ENCODE measurements at regions not wholly inside any gene's neighbourhood (a gene's known extent, or its start where the extent isn't known, plus 50 kb on each side); places are given as distances from the start of the nearest gene placed in this dataset.

- no peak overlapping the region for H3K4me3 ChIP-seq (ENCODE audit: low read depth in 2 of 2, low read length in 2 of 2)
- ChIA-PET CTCF (no interaction called here), POLR2A (interaction anchor here (0.6 to 0.7 kb wide), 2 partner anchors 71 to 246 kb away, joined by 3 read pairs; no protein-coding TSS in a partner anchor)
- no peak for TF ChIP-seq TCF7L2 (IDR thresholded peaks at IDR 0.05; ENCODE audit: low read depth, low read length)
- TF ChIP-seq REST (IDR thresholded peaks at IDR 0.05; ENCODE audit: insufficient read depth in 1 of 2, low read depth in 2 of 2, low read length in 1 of 2): no peak
- no peak for TF ChIP-seq POLR2AphosphoS5 (IDR thresholded peaks at IDR 0.05; ENCODE audit: low read depth, low read length)
- no peak for TF ChIP-seq CTCF (IDR thresholded peaks at IDR 0.05)
- no peak for TF ChIP-seq SIN3A (IDR thresholded peaks at IDR 0.05; ENCODE audit: borderline replicate concordance, insufficient read depth, low read depth, low read length)
- ATAC-seq: no peak
- intact Hi-C loops (cut with micrococcal nuclease; ENCODE audit: unreplicated experiment): no loop called here
- in situ Hi-C loops (cut with HindIII; ENCODE audit: low pct_unique_long_range_greater_than_20kb, low sequenced_read_pairs): no loop called here
- BruUV-seq (replicated peaks): no TSS peak
- no peaks in the 10 kb centered on the region for H3K36me3 ChIP-seq (ENCODE audit: control insufficient read depth, insufficient read depth, low read length)
- no peaks in the 10 kb centered on the region for H3K9me3 ChIP-seq (ENCODE audit: control insufficient read depth, insufficient read depth, low read depth, low read length)
- no peaks in the 10 kb centered on the region for H3K27me3 ChIP-seq (ENCODE audit: control insufficient read depth, insufficient read depth, low read length)
- no peak for DNase-seq (ENCODE audit: low read depth, low spot score)
- no peaks in the 10 kb centered on the region for H3K4me1 ChIP-seq (ENCODE audit: control insufficient read depth, insufficient read depth, low read length)
- H3K27ac ChIP-seq (ENCODE audit: low read length): no peak overlapping the region
Observed at GRCh38 chr2:19752500-19752899, 149.3 kb downstream of the TTC32 start.

- intact Hi-C loops (cut with micrococcal nuclease; ENCODE audit: unreplicated experiment): no loop called here
- Histone ChIP-seq H3K4me1 (ENCODE audit: control insufficient read depth, insufficient read depth, low read length) (no peaks in the 10 kb centered on the region), H3K4me3 (ENCODE audit: low read depth in 2 of 2, low read length in 2 of 2) (no peak overlapping the region), H3K27me3 (ENCODE audit: control insufficient read depth, insufficient read depth, low read length) (no peaks in the 10 kb centered on the region), H3K9me3 (ENCODE audit: control insufficient read depth, insufficient read depth, low read depth, low read length) (no peaks in the 10 kb centered on the region), H3K27ac (ENCODE audit: low read length) (no peak overlapping the region), H3K36me3 (ENCODE audit: control insufficient read depth, insufficient read depth, low read length) (no peaks in the 10 kb centered on the region)
- DNase-seq (ENCODE audit: low read depth, low spot score) (no peak), ATAC-seq (no peak)
- BruUV-seq (replicated peaks): no TSS peak
- POLR2A ChIA-PET: no interaction called here
- in situ Hi-C loops (cut with HindIII; ENCODE audit: low pct_unique_long_range_greater_than_20kb, low sequenced_read_pairs): no loop called here
- CTCF ChIA-PET: no interaction called here
- no peak for TF ChIP-seq TCF7L2 (IDR thresholded peaks at IDR 0.05; ENCODE audit: low read depth, low read length)
- no peak for TF ChIP-seq CTCF (IDR thresholded peaks at IDR 0.05)
- TF ChIP-seq REST (IDR thresholded peaks at IDR 0.05; ENCODE audit: insufficient read depth in 1 of 2, low read depth in 2 of 2, low read length in 1 of 2): no peak
- TF ChIP-seq POLR2AphosphoS5 (IDR thresholded peaks at IDR 0.05; ENCODE audit: low read depth, low read length): no peak
- no peak for TF ChIP-seq SIN3A (IDR thresholded peaks at IDR 0.05; ENCODE audit: borderline replicate concordance, insufficient read depth, low read depth, low read length)
Observed at GRCh38 chr2:19751631-19752030, 150.2 kb downstream of the TTC32 start.
